Activated B cell treated with CpG ODN at 0.5 μM for 24 hours (primary cell): ENCODE measurements at regions not wholly inside any gene's neighbourhood (a gene's known extent, or its start where the extent isn't known, plus 50 kb on each side); places are given as distances from the start of the nearest gene placed in this dataset.

Experiments used
- ATAC-seq: fragments of 200-7000 bp; cut with Tn5 transposase; one replicate; pipeline ENCODE4 v1.10.0; 2021; ENCODE audit warnings: low read depth, mild to moderate bottlenecking, moderate library complexity
- CTCF ChIA-PET: fragments of 350-600 bp; sonication (Branson Sonifier 250); formaldehyde crosslinking; loops from one replicate; lab custom pipeline; 2021; ENCODE audit warnings: antibody characterized with exemption; lab: Charles Lee
- POLR2A ChIA-PET: fragments of 350-600 bp; sonication (Branson Sonifier 250); formaldehyde crosslinking; loops from one replicate; lab custom pipeline; 2021; ENCODE audit warnings: antibody characterized with exemption; lab: Charles Lee
- DNase-seq: peaks from one replicate; pipeline ENCODE4 v3.0.0; 2022
- H3K27ac Mint-ChIP-seq: one replicate; pipeline ENCODE4 v1.8.0; 2020; ENCODE audit warnings: mixed read lengths
- H3K27me3 Mint-ChIP-seq: one replicate; pipeline ENCODE4 v1.8.0; 2021; ENCODE audit warnings: mixed read lengths
- H3K36me3 Mint-ChIP-seq: one replicate; pipeline ENCODE4 v1.8.0; 2021; ENCODE audit warnings: low read depth, mixed read lengths
- H3K4me1 Mint-ChIP-seq: one replicate; pipeline ENCODE4 v1.8.0; 2021; ENCODE audit warnings: mixed read lengths
- H3K4me3 Mint-ChIP-seq: one replicate; pipeline ENCODE4 v1.8.0; 2020; ENCODE audit warnings: mild to moderate bottlenecking, mixed read lengths
- H3K9me3 Mint-ChIP-seq: one replicate; pipeline ENCODE4 v1.8.0; 2020; ENCODE audit warnings: mixed read lengths
- intact Hi-C: fragments of 100-400 bp; cut with micrococcal nuclease; formaldehyde crosslinking; loops from one replicate; pipeline ENCODE4 v1.15.1; 2024
- TF ChIP-seq, protein P1 (sequence below): fragments of 200-600 bp; IDR thresholded peaks from one replicate; pipeline ENCODE4 v1.8.0; 2022; ENCODE audit warnings: antibody characterized with exemption, mild to moderate bottlenecking

DNA sequence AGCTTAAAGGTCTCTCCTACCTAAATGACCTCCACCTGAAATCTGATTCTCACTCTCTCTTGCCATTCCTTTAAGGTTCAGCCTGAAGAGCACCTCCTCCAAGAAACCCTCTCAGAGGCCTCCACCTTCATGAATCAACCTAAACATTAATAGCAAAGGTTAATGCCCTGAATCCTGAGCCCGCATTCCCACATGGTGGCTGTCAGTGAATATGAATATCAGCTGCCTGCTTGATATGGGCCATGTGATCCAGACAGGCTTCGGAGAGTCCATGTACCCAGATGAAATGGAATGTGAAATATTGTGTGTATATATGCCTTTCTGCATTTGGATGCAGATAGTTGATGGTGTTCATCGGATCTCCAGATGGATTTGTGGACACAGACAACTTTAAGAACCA is 317.5 kb downstream of the TOX3 start:
- no peak overlapping the region for H3K4me3 Mint-ChIP-seq
- no peaks in the 10 kb centered on the region for H3K9me3 Mint-ChIP-seq
- intact Hi-C loops = no loop called here
- H3K4me1 Mint-ChIP-seq = no peaks in the 10 kb centered on the region
- ATAC-seq (no peak), DNase-seq (no peak)
- TF ChIP-seq, protein P1, sequence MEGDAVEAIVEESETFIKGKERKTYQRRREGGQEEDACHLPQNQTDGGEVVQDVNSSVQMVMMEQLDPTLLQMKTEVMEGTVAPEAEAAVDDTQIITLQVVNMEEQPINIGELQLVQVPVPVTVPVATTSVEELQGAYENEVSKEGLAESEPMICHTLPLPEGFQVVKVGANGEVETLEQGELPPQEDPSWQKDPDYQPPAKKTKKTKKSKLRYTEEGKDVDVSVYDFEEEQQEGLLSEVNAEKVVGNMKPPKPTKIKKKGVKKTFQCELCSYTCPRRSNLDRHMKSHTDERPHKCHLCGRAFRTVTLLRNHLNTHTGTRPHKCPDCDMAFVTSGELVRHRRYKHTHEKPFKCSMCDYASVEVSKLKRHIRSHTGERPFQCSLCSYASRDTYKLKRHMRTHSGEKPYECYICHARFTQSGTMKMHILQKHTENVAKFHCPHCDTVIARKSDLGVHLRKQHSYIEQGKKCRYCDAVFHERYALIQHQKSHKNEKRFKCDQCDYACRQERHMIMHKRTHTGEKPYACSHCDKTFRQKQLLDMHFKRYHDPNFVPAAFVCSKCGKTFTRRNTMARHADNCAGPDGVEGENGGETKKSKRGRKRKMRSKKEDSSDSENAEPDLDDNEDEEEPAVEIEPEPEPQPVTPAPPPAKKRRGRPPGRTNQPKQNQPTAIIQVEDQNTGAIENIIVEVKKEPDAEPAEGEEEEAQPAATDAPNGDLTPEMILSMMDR = no peak
- ChIA-PET POLR2A (no interaction called here), CTCF (no interaction called here)
- H3K36me3 Mint-ChIP-seq = no peaks in the 10 kb centered on the region
- H3K27me3 Mint-ChIP-seq = no peaks in the 10 kb centered on the region
- H3K27ac Mint-ChIP-seq = no peak overlapping the region

DNA sequence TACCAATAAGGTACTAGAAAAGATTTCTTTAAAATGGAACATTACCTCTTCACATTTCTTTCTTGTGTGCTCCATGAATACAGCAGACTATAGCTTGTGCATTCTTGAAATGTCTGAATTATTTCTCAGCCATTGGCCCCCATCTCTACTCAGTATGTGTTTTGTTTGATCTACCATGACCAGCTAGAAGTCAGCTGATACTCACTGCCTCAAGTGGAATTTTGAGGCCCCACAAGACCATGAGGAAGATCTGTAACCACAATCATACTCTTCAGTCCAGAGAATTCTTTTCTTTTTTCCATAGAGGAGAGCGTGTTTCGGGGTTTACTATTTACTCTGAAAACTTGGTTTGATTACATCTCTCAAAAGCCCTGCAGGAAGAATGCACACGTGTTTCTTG is 319.1 kb downstream of the TOX3 start:
- ChIA-PET POLR2A (no interaction called here), CTCF (no interaction called here)
- Mint-ChIP-seq H3K4me1 (no peaks in the 10 kb centered on the region), H3K27ac (no peak overlapping the region), H3K27me3 (no peaks in the 10 kb centered on the region), H3K4me3 (no peak overlapping the region), H3K9me3 (no peaks in the 10 kb centered on the region), H3K36me3 (no peaks in the 10 kb centered on the region)
- DNase-seq (no peak), ATAC-seq (no peak)
- TF ChIP-seq, protein P1 = no peak
- intact Hi-C loops = no loop called here

DNA sequence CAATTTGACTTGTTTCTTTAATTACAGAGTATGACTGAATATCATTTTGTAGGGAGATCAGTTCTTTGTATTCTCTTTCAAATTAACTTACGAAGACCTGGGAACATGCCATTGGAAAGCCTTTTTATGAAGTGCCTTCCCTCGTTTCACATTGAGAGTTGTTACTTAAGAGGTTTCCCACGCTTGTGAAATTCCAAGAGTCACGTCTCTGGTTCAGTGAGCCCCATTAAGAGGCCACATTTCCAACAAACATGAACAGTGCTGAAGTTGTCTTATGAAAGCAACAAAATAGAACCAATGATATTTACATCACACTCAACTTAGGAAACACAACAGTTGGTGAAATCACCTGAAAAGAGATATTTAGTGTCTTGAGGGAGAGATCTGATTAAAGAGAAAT is 334.1 kb downstream of the TOX3 start:
- TF ChIP-seq, protein P1 = no peak
- CTCF ChIA-PET = no interaction called here
- Mint-ChIP-seq H3K4me3 (no peak overlapping the region), H3K36me3 (no peaks in the 10 kb centered on the region), H3K27me3 (no peaks in the 10 kb centered on the region), H3K27ac (no peak overlapping the region), H3K4me1 (no peaks in the 10 kb centered on the region), H3K9me3 (peaks cover 6% of the 10 kb centered on the region)
- POLR2A ChIA-PET = no interaction called here
- intact Hi-C loops = no loop called here
- ATAC-seq (no peak), DNase-seq (no peak)

DNA sequence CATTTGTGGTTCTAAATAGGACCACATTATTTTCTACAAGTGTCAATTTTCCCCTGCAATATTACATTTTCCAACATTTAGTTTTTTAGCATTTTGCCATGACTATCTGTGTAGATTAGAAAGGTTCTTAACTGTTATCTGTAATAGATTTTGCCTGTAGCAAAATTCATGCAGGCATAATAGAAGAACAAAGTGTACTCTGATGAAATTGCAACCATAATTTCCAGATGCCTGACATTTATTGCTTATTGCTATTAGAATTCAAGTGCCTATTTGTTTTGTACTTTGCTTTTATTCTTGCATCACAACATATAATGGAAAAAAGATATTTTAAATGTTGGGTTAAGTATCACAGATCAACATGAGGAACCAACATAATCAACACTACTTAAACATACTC is 337.7 kb downstream of the TOX3 start:
- intact Hi-C loops = no loop called here
- TF ChIP-seq, protein P1 = no peak
- POLR2A ChIA-PET = no interaction called here
- no peaks in the 10 kb centered on the region for H3K4me1 Mint-ChIP-seq
- ATAC-seq (no peak), DNase-seq (no peak)
- H3K27me3 Mint-ChIP-seq = no peaks in the 10 kb centered on the region
- H3K9me3 Mint-ChIP-seq = peaks cover 6% of the 10 kb centered on the region
- H3K36me3 Mint-ChIP-seq = no peaks in the 10 kb centered on the region
- no peak overlapping the region for H3K27ac Mint-ChIP-seq
- CTCF ChIA-PET = no interaction called here
- H3K4me3 Mint-ChIP-seq = no peak overlapping the region

DNA sequence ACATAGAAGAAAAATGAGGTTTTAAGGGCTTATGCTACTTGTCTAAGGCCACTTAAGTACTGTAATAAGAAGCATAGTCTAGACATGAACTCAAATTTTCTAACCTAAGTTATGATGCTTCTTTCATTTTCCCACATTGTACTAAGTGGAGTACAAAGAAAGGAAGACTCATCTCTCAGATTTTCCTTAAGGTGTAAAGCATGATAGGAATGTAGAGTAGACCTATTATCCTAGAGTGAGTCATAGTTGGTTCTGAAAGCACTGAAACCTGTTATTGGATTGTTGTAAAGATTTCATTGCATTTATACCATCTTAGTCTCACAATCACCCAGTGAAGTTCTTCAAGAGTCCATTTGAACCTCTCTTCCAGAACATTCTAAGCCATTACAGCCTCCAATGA is 343.8 kb downstream of the TOX3 start:
- H3K9me3 Mint-ChIP-seq = peaks cover 6% of the 10 kb centered on the region
- DNase-seq (no peak), ATAC-seq (no peak)
- ChIA-PET CTCF (interaction anchor here (1.5 kb wide), 1 partner anchor 12 kb away, joined by 8 read pairs; no protein-coding TSS in a partner anchor), POLR2A (no interaction called here)
- H3K4me1 Mint-ChIP-seq = no peaks in the 10 kb centered on the region
- H3K4me3 Mint-ChIP-seq = no peak overlapping the region
- H3K27me3 Mint-ChIP-seq = peaks cover 5% of the 10 kb centered on the region
- no peak overlapping the region for H3K27ac Mint-ChIP-seq
- H3K36me3 Mint-ChIP-seq = no peaks in the 10 kb centered on the region
- TF ChIP-seq, protein P1 = no peak
- intact Hi-C loops = no loop called here
